GOT3 (cell line): ENCODE measurements at regions not wholly inside any gene's neighbourhood (a gene's known extent, or its start where the extent isn't known, plus 50 kb on each side); places are given as distances from the start of the nearest gene placed in this dataset.

Source experiments
- DNase-seq: peaks from one replicate; lab custom pipeline; 2025; ENCODE audit warnings: mixed read lengths; lab: John Stamatoyannopoulos, UW

DNA sequence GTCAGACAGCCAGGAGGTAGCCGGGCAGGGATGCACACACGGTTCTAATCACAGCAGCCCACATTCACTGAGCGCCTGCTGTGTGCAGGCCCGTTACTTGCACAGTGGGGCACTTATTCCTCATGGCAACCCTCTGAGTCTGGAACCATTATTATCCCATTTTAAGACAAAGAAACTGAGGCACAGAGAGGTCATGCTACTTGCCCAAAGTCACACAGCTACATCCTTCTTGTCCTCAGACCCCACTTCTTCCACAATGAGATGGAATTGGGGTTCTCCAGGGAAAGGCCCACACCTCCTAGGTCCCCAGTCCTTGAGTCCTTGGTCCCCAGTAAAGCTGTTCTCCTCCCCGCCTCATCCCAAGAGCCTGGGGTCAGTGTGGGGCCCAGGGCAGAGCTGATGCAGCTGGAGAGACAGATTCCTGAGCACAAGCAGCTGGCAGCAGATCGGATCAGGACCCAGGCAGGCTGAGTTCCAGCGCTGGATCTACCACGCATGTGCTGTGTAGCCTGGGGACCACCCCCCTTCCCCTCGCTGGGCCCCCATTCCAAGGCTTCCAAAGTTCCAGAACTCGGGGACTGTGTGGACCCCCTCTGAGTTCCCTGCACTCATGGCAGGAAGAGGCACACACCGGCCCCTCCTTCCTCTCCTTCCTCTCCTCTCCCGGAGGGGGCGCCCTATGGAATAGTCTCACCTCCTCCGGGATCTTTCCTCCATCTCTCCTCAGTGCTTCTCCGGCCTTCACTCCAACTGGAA lies 393.4 kb downstream of the MATN1 start:
- no peak for DNase-seq

DNA sequence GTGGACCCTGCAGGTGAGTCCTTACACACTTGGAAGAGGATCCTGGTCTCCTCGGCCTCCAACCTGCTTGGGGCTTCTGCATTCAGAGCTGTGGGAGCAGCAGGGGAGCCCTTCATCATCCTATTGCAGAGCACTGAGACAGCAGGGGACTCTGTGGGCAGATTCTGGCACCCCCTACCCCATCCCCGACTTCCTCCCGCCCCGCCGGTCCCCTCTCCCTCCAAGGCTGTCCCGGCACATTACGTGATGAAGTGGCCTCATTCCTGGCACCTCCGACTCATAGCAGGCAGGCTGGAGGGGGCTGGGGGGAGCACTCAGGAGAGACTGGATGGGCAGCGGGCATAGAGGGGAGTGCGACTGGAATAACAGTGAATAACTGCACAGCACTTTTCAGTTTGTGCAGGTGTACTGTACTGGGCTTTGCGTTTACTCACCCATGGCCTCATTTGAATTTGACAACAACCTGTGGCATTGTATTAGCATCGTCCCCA lies 394.1 kb downstream of the MATN1 start:
- DNase-seq = no peak

GRCh38 chr1:30328401-30329262 lies 394.8 kb downstream of the MATN1 start:
- no peak for DNase-seq

GRCh38 chr1:30328100-30328370 lies 395.4 kb downstream of the MATN1 start:
- DNase-seq = no peak

- DNase-seq = no peak
Measured at GRCh38 chr1:30327370-30328099, 395.9 kb downstream of the MATN1 start.

DNA sequence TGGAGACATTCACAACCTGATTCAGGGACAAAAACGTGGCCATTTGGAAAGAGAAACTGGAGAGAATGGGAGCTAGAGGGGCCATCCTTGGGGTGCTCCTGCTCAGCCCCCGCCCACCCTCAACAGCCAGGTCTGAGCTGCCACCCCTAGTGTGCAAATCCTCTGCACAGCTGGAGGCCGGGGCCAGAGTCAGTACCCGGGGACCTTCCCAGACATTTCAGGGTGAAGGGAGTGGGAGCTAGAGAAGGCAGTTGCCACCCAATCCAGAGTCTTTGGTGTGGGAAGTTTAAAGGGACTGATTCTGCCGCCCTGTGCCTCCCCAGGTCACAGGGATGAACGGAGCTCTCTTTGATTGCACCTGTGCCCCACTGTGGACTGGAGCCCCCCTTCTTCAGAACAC lies 397.4 kb downstream of the MATN1 start:
- DNase-seq = no peak

GRCh38 chr1:30325085-30325935 lies 398.1 kb downstream of the MATN1 start:
- DNase-seq = no peak

GRCh38 chr1:30324251-30325084 lies 398.9 kb downstream of the MATN1 start:
- DNase-seq = no peak

- no peak for DNase-seq
Measured at GRCh38 chr1:30323841-30324240, 399.5 kb downstream of the MATN1 start.

- no peak for DNase-seq
Measured at GRCh38 chr1:30323352-30323751, 400.0 kb downstream of the MATN1 start.

DNA sequence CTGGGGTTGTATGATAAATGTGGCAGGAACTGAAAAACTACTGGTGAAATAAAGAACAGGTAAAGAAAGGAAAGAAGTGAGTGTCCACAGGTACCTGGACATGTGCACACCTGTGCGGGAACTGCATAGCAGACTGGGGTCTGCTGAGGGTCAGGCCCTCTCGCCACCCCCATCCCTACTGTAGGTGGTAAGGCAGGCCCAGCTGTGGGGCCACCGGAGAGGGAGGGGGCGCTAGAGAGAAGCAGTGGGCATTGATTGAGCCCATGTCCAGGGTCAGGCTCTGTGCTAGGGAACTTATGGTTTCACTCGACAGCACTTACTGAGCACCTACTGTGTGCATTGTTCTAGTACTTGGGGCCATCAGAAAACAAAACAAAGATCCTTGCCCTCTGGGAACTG lies 400.5 kb downstream of the MATN1 start:
- no peak for DNase-seq

GRCh38 chr1:30321996-30322858 lies 401.2 kb downstream of the MATN1 start:
- DNase-seq = no peak

GRCh38 chr1:30321246-30321910 lies 402.0 kb downstream of the MATN1 start:
- no peak for DNase-seq

GRCh38 chr1:30320581-30320890 lies 402.8 kb downstream of the MATN1 start:
- DNase-seq = no peak

- no peak for DNase-seq
Measured at GRCh38 chr1:30319765-30320580, 403.4 kb downstream of the MATN1 start.

GRCh38 chr1:30318864-30319718 lies 404.3 kb downstream of the MATN1 start:
- no peak for DNase-seq

- no peak for DNase-seq
Measured at GRCh38 chr1:30318413-30318812, 405.0 kb downstream of the MATN1 start.

GRCh38 chr1:30317921-30318320 lies 405.5 kb downstream of the MATN1 start:
- DNase-seq = no peak
